D721Med (cell line): ENCODE measurements at regions not wholly inside any gene's neighbourhood (a gene's known extent, or its start where the extent isn't known, plus 50 kb on each side); places are given as distances from the start of the nearest gene placed in this dataset.

Experiments
- DNase-seq: peaks from one replicate; pipeline ENCODE4 v3.0.0; 2011; ENCODE audit warnings: low spot score; ENCODE audit not compliant: insufficient read length
- FAIRE-seq: peaks from 2 replicates; lab custom pipeline; 2011; peaks lifted over from hg19 to GRCh38; lab: Jason Lieb, UNC
- CTCF ChIP-seq: IDR thresholded peaks from 2 replicates; pipeline ENCODE4 v1.5.1; 2012; ENCODE audit warnings: mild to moderate bottlenecking, control low read depth; ENCODE audit not compliant: insufficient read depth; ENCODE audit errors: missing control alignments

DNA sequence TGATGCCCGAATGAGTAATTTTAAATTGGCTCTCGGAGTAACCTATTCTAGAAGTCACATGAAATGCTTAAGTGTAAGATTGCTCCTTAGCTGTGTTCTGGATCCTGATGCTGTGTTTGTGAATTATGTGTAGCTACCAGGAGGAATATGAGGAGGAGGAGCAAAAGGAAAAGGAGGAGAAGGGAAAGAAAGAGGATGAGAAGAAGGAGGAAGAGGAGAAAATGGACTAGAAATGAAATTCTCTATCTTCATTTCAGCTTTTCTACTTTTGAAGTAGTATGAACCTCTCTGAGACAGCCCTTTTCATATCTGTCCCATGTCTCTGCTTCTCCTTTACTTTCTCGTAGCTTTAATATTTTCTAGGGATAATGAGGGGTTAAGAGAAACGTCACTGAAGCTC, 119.4 kb upstream of the ACTBL2 start:
- TF ChIP-seq CTCF: no peak
- no peak for DNase-seq
- no peak for FAIRE-seq

- no peak for TF ChIP-seq CTCF
These were observed 117.7 kb upstream of the ACTBL2 start for GRCh38 chr5:57600321-57600720.

GRCh38 chr5:57598756-57599155, 116.1 kb upstream of the ACTBL2 start:
- no peak for FAIRE-seq
- no peak for DNase-seq
- TF ChIP-seq CTCF: no peak

More at GRCh38 chr5:57600321-57600720, 117.7 kb upstream of the ACTBL2 start:
- FAIRE-seq: no peak
- DNase-seq: no peak

DNA sequence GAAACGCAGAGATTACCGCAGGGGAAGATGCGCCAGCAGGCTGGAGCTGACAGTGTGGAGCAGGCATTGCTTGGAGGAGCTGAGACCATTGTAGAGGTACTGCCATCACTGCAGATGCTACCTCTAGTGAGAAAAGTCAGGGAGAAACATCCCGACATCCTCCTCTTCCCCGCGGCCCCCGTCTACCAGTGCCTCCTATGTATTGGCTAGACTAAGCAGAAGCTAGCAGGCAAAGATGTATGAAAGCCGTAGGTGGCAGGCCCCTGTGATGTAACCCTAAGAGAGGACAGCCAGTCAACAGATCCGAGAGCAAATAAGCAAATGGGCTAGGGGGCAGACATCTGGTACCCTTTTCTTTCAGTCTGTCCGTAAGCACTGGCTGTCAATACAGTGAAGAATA, 115.5 kb upstream of the ACTBL2 start:
- DNase-seq (no peak), FAIRE-seq (no peak)
- no peak for TF ChIP-seq CTCF

DNA sequence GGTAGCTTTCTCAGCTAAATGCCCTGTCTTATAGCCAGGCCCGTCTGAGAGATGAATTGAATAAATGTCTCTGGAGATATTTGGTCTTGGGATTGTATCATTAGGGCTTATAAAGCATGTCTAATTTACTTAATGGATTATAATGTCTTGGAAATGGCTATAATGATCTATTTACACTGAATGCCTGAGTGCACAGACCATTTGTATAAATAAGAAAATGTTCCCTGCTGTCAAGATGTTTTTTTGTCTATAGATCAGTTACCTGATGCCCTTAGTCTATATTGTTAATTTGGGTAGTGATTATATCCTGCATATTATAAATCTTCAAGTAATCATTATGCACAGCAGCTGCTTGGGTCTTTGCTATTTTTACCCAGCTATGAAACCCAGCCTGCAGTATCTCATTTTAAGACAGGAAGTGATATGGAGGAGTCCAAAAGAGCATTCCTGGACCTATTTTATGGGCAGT, 112.9 kb upstream of the ACTBL2 start:
- no peak for DNase-seq
- TF ChIP-seq CTCF: no peak
- no peak for FAIRE-seq

DNA sequence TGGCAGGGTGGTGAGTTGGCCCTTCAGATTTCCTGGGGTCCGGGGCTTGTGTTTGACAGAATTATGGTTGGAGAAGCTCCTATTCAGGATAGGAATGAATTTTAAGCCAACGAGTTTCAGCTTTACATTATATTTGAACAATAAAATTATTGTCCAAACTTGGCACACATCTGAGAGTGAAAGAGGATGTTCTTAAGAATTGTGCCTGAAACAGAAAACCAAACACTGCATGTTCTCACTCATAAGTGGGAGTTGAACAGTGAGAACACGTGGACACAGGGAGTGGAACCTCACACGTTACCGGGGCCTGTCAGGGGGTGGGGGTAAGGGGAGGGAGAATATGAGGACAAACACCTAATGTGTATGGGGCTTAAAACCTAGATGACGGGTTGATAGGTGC, 111.8 kb upstream of the ACTBL2 start:
- TF ChIP-seq CTCF: no peak
- DNase-seq (no peak), FAIRE-seq (no peak)

DNA sequence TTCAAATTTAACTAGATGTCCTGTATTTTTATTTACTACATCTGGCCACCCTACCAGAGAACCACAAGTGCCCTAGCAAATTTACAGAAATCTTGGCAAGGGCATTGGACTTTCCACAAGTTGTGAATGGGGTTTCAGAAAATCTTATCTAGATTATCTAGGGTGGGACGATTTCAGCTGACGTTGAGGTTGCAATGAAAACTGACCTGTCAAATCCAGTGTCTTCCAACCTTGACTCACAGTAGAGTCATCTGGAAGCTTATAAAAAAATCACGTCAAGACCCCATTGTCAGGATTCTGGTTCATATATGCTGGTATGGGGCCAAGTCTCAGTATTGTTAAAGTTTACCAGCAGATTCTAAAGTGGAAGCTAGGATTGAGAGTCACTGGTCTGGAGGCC, 109.6 kb upstream of the ACTBL2 start:
- TF ChIP-seq CTCF: no peak
- FAIRE-seq (peak; percentile 51), DNase-seq (no peak)
